ENCODE measurements at regions not wholly inside any gene's neighbourhood (a gene's known extent, or its start where the extent isn't known, plus 50 kb on each side); places are given as distances from the start of the nearest gene placed in this dataset.

DNA sequence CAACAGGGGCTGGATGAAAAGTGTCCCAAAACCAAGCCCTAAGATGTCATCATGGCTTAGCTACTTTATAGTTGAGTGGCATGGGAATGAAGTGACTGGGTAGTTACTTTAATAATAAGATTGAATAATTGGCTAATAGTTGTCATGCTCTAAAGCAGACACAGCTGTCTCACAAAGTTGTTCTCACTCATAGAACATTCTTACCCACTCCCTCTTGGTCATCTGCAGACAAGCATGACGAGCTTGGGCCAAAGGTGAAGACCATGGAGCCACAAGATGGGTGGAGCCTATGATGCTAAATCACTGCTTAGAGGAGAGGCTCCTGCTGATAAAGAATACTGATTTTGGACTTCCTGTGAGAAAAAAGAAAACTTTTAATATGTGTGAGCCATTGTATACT, 62.4 kb upstream of the MMADHC start:
- TF ChIP-seq, protein P1, sequence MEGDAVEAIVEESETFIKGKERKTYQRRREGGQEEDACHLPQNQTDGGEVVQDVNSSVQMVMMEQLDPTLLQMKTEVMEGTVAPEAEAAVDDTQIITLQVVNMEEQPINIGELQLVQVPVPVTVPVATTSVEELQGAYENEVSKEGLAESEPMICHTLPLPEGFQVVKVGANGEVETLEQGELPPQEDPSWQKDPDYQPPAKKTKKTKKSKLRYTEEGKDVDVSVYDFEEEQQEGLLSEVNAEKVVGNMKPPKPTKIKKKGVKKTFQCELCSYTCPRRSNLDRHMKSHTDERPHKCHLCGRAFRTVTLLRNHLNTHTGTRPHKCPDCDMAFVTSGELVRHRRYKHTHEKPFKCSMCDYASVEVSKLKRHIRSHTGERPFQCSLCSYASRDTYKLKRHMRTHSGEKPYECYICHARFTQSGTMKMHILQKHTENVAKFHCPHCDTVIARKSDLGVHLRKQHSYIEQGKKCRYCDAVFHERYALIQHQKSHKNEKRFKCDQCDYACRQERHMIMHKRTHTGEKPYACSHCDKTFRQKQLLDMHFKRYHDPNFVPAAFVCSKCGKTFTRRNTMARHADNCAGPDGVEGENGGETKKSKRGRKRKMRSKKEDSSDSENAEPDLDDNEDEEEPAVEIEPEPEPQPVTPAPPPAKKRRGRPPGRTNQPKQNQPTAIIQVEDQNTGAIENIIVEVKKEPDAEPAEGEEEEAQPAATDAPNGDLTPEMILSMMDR (IDR thresholded peaks at IDR 0.05; ENCODE audit: extremely low read depth, insufficient read depth, missing control alignments): no peak
- DNase-seq (ENCODE audit: low spot score): no peak
- in situ Hi-C loops (cut with MboI; ENCODE audit: low pct_unique_long_range_greater_than_20kb, low sequenced_read_pairs, unreplicated experiment): no loop called here

DNA sequence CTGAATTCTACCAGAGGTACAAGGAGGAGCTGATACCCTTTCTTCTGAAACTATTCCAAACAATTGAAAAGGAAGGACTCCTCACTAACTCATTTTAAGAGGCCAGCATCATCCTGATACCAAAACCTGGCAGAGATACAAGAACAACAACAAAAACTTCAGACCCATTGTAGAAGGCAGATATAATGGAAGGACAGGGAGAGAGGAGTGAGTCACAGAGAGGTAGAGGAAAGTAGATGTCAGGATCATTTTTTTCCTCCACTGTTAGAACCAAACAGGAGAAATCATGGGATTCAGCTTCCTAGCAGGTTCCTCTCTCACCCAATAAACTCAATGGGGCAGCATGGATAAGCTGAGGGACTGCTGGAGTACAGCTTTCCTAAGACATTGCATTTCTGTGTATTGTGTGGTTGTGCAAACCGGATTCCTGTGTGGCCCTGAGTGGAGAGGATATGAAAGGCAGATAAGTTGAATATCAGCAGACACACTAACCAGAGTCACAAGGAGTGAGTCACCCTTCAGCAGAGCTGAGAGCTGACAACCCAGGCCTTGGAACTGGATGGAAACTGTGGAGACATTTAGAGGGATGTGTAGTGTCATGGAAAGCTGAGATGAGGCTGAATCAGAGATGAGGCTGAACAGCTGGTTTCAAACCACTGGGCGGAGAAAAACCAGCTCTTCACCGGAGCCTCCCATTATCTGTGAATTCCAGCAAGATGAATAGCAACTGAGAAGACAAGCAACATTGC, 60.9 kb upstream of the MMADHC start:
- DNase-seq (ENCODE audit: low spot score): no peak
- in situ Hi-C loops (cut with MboI; ENCODE audit: low pct_unique_long_range_greater_than_20kb, low sequenced_read_pairs, unreplicated experiment): no loop called here
- TF ChIP-seq, protein P1 (IDR thresholded peaks at IDR 0.05; ENCODE audit: extremely low read depth, insufficient read depth, missing control alignments): no peak

DNA sequence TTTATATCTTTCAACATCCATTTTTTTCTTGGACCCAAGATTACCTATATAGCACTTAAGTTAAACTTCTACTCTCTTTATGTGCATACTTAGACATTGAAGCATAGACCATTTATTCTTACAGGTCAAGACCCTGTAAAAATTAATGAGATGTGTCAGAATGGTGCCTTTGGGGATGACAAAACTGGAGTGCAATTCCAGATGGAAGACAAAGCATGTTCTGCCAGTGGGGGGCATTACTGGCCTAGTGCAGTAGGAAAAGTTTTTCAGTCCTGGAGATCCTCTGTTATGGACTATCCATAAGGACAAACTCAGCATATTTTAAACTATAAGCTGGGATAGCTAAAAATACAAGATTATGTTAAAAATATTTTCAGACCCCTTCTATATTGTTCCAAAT, 57.8 kb upstream of the MMADHC start:
- DNase-seq (ENCODE audit: low spot score): no peak
- in situ Hi-C loops (cut with MboI; ENCODE audit: low pct_unique_long_range_greater_than_20kb, low sequenced_read_pairs, unreplicated experiment): no loop called here

More for the DNA sequence above, 57.8 kb upstream of the MMADHC start:
- TF ChIP-seq, protein P1 (IDR thresholded peaks at IDR 0.05; ENCODE audit: extremely low read depth, insufficient read depth, missing control alignments): no peak

Measured in GM13977 (cell line).